ENCODE measurements at regions not wholly inside any gene's neighbourhood (a gene's known extent, or its start where the extent isn't known, plus 50 kb on each side); places are given as distances from the start of the nearest gene placed in this dataset.

DNA sequence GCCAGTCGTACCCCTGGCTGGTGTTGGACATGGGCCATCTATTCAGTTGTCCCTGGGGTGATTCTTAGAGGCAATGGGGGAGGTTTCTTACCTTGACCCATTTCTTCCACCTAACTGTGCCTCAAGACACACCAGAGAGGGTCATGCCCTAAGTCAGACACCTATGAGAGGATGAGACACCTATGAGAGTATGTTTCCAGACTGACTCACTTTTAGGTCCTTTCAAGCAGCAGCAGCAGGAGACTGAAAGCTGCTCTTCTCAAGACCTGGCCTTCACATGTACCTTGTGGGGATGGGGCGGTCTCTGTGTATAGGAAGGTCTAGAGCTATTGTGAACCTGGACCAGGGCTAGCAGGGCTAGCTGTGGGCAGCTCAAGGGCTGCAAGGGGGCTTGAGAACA, 130.1 kb downstream of the TENT4A start:
- Mint-ChIP-seq H3K9me3 (no peaks in the 10 kb centered on the region; the same call in none of the 2 replicates), H3K27ac (no peak overlapping the region), H3K4me1 (peaks cover 15% of the 10 kb centered on the region), H3K4me3 (no peak overlapping the region), H3K27me3 (ENCODE audit: low read depth) (no peaks in the 10 kb centered on the region; the same call in 1 of the 2 replicates), H3K36me3 (no peaks in the 10 kb centered on the region)
- ATAC-seq (no peak), DNase-seq (ENCODE audit: low spot score) (no peak)
- CTCF ChIA-PET = no interaction called here
- TF ChIP-seq, protein P1, sequence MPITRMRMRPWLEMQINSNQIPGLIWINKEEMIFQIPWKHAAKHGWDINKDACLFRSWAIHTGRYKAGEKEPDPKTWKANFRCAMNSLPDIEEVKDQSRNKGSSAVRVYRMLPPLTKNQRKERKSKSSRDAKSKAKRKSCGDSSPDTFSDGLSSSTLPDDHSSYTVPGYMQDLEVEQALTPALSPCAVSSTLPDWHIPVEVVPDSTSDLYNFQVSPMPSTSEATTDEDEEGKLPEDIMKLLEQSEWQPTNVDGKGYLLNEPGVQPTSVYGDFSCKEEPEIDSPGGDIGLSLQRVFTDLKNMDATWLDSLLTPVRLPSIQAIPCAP (CRISPR knock-in tag; IDR thresholded peaks at IDR 0.05) = no peak
- TF ChIP-seq, protein P2, sequence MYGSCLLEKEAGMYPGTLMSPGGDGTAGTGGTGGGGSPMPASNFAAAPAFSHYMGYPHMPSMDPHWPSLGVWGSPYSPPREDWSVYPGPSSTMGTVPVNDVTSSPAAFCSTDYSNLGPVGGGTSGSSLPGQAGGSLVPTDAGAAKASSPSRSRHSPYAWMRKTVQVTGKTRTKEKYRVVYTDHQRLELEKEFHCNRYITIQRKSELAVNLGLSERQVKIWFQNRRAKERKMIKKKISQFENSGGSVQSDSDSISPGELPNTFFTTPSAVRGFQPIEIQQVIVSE (CRISPR knock-in tag; IDR thresholded peaks at IDR 0.05; ENCODE audit: borderline replicate concordance) = no peak
- TF ChIP-seq JUN (CRISPR knock-in tag; IDR thresholded peaks at IDR 0.05) = no peak
- no peak for TF ChIP-seq ELF4 (CRISPR knock-in tag; IDR thresholded peaks at IDR 0.05; ENCODE audit: low read depth)
- TF ChIP-seq ZNF121 (CRISPR knock-in tag; IDR thresholded peaks at IDR 0.05) = no peak
- TF ChIP-seq RELA (CRISPR knock-in tag; IDR thresholded peaks at IDR 0.05; ENCODE audit: borderline replicate concordance) = no peak
- no peak for TF ChIP-seq TP53 (CRISPR knock-in tag; IDR thresholded peaks at IDR 0.05)
- TF ChIP-seq, protein P3, sequence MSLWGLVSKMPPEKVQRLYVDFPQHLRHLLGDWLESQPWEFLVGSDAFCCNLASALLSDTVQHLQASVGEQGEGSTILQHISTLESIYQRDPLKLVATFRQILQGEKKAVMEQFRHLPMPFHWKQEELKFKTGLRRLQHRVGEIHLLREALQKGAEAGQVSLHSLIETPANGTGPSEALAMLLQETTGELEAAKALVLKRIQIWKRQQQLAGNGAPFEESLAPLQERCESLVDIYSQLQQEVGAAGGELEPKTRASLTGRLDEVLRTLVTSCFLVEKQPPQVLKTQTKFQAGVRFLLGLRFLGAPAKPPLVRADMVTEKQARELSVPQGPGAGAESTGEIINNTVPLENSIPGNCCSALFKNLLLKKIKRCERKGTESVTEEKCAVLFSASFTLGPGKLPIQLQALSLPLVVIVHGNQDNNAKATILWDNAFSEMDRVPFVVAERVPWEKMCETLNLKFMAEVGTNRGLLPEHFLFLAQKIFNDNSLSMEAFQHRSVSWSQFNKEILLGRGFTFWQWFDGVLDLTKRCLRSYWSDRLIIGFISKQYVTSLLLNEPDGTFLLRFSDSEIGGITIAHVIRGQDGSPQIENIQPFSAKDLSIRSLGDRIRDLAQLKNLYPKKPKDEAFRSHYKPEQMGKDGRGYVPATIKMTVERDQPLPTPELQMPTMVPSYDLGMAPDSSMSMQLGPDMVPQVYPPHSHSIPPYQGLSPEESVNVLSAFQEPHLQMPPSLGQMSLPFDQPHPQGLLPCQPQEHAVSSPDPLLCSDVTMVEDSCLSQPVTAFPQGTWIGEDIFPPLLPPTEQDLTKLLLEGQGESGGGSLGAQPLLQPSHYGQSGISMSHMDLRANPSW (CRISPR knock-in tag; conservative IDR thresholded peaks at IDR 0.05; ENCODE audit: low read depth) = no peak
- no peak for TF ChIP-seq NFE2L1 (CRISPR knock-in tag; IDR thresholded peaks at IDR 0.05)
- TF ChIP-seq, protein P4, sequence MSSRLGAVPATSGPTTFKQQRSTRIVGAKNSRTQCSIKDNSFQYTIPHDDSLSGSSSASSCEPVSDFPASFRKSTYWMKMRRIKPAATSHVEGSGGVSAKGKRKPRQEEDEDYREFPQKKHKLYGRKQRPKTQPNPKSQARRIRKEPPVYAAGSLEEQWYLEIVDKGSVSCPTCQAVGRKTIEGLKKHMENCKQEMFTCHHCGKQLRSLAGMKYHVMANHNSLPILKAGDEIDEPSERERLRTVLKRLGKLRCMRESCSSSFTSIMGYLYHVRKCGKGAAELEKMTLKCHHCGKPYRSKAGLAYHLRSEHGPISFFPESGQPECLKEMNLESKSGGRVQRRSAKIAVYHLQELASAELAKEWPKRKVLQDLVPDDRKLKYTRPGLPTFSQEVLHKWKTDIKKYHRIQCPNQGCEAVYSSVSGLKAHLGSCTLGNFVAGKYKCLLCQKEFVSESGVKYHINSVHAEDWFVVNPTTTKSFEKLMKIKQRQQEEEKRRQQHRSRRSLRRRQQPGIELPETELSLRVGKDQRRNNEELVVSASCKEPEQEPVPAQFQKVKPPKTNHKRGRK (CRISPR knock-in tag; IDR thresholded peaks at IDR 0.05; ENCODE audit: borderline replicate concordance) = no peak
- no peak for TF ChIP-seq RORB (CRISPR knock-in tag; IDR thresholded peaks at IDR 0.05)
- POLR2A ChIA-PET = no interaction called here

DNA sequence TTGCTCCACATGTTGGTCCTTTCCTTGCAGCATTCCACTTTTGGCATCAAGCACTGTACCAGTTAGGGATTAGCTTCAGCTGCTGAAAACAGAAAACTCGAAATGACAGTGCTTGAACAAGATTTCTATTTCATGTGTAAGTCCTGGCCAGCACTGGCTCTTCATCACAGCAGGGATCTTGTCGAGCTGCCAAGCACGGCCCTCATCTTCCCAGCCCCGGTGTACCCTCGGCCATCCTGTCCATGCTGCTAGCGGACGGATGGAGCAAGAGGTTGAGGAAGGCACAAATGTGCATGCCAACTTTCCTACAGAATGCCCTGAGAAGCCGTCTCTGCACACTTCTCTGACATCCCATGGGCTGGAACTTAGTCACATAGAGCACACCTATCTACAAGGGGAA, 130.6 kb downstream of the TENT4A start:
- DNase-seq (ENCODE audit: low spot score) (no peak), ATAC-seq (no peak)
- peaks cover 15% of the 10 kb centered on the region for H3K4me1 Mint-ChIP-seq
- no peak overlapping the region for H3K4me3 Mint-ChIP-seq
- POLR2A ChIA-PET = no interaction called here
- H3K27ac Mint-ChIP-seq = no peak overlapping the region
- peaks cover 2% of the 10 kb centered on the region; the same call in 1 of the 2 replicates for H3K27me3 Mint-ChIP-seq (ENCODE audit: low read depth)
- H3K36me3 Mint-ChIP-seq = peaks cover 2% of the 10 kb centered on the region
- H3K9me3 Mint-ChIP-seq = no peaks in the 10 kb centered on the region; the same call in none of the 2 replicates
- TF ChIP-seq, protein P5, sequence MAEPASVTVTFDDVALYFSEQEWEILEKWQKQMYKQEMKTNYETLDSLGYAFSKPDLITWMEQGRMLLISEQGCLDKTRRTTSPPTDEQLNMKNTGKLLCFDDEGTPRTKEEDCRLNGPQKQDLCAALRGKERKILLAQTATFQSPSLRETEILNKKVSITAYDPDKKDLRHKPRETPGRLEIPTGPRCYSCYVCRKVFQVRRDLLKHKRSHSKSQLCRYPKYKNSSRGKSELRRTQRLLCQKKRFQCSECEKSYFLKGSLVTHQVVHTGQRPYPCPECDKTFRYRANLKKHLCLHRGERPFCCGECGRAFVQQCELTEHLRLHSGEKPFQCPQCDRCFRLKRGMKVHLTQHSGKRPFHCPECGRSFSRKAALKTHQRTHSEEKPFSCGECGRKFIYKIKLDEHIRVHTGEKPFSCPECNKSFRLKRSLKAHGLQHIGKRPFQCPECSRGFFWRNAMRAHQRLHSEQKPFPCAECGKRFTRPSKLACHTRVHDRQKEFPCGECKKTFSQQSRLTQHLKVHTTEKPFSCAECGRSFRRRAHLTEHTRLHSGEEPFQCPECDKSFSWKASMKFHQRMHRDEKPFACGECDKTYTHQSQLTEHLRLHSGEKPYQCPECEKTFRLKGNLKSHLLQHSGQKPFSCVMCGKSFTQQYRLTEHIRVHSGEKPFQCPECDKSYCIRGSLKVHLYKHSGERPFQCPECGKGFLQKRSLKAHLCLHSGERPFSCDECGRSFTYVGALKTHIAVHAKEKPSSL (CRISPR knock-in tag; conservative IDR thresholded peaks at IDR 0.05) = no peak
- CTCF ChIA-PET = no interaction called here

DNA sequence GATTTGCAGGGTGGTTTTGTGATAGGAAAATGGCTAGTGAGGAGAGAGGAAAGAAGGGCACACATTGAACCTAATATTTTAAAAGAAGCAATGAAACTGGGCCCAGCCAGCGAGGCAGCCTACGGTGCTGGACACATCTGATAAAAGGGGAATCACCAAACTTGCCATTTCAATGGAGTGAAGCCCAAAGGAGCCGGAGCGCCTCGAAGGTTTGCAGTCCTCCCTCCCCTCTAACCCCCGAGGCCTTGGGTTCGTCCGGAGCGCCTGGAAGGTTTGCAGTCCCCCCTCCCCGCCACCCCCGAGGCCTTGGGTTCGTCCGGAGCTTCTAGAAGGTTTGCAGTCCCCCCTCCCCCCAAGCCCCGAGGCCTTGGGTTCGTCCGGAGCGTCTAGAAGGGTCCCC, 132.6 kb downstream of the TENT4A start:
- CTCF ChIA-PET = interaction anchor here (1.1 kb wide), 1 partner anchor 25 kb away, joined by 8 read pairs; no protein-coding TSS in a partner anchor
- Mint-ChIP-seq H3K27me3 (ENCODE audit: low read depth) (peaks cover 3% of the 10 kb centered on the region; the same call in 1 of the 2 replicates), H3K27ac (no peak overlapping the region), H3K4me1 (peaks cover 15% of the 10 kb centered on the region), H3K4me3 (no peak overlapping the region), H3K9me3 (no peaks in the 10 kb centered on the region; the same call in none of the 2 replicates), H3K36me3 (peaks cover 3% of the 10 kb centered on the region)
- POLR2A ChIA-PET = no interaction called here
- DNase-seq (ENCODE audit: low spot score) (no peak), ATAC-seq (no peak)
- TF ChIP-seq, protein P6, sequence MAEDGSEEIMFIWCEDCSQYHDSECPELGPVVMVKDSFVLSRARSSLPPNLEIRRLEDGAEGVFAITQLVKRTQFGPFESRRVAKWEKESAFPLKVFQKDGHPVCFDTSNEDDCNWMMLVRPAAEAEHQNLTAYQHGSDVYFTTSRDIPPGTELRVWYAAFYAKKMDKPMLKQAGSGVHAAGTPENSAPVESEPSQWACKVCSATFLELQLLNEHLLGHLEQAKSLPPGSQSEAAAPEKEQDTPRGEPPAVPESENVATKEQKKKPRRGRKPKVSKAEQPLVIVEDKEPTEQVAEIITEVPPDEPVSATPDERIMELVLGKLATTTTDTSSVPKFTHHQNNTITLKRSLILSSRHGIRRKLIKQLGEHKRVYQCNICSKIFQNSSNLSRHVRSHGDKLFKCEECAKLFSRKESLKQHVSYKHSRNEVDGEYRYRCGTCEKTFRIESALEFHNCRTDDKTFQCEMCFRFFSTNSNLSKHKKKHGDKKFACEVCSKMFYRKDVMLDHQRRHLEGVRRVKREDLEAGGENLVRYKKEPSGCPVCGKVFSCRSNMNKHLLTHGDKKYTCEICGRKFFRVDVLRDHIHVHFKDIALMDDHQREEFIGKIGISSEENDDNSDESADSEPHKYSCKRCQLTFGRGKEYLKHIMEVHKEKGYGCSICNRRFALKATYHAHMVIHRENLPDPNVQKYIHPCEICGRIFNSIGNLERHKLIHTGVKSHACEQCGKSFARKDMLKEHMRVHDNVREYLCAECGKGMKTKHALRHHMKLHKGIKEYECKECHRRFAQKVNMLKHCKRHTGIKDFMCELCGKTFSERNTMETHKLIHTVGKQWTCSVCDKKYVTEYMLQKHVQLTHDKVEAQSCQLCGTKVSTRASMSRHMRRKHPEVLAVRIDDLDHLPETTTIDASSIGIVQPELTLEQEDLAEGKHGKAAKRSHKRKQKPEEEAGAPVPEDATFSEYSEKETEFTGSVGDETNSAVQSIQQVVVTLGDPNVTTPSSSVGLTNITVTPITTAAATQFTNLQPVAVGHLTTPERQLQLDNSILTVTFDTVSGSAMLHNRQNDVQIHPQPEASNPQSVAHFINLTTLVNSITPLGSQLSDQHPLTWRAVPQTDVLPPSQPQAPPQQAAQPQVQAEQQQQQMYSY (CRISPR knock-in tag; IDR thresholded peaks at IDR 0.05) = no peak
- TF ChIP-seq, protein P7, sequence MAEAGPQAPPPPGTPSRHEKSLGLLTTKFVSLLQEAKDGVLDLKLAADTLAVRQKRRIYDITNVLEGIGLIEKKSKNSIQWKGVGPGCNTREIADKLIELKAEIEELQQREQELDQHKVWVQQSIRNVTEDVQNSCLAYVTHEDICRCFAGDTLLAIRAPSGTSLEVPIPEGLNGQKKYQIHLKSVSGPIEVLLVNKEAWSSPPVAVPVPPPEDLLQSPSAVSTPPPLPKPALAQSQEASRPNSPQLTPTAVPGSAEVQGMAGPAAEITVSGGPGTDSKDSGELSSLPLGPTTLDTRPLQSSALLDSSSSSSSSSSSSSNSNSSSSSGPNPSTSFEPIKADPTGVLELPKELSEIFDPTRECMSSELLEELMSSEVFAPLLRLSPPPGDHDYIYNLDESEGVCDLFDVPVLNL (CRISPR knock-in tag; IDR thresholded peaks at IDR 0.05; ENCODE audit: borderline replicate concordance, low read depth) = no peak
- no peak for TF ChIP-seq FOXJ3 (CRISPR knock-in tag; IDR thresholded peaks at IDR 0.05; ENCODE audit: borderline replicate concordance)
- no peak for TF ChIP-seq ZNF671 (CRISPR knock-in tag; IDR thresholded peaks at IDR 0.05)
- TF ChIP-seq, protein P8, sequence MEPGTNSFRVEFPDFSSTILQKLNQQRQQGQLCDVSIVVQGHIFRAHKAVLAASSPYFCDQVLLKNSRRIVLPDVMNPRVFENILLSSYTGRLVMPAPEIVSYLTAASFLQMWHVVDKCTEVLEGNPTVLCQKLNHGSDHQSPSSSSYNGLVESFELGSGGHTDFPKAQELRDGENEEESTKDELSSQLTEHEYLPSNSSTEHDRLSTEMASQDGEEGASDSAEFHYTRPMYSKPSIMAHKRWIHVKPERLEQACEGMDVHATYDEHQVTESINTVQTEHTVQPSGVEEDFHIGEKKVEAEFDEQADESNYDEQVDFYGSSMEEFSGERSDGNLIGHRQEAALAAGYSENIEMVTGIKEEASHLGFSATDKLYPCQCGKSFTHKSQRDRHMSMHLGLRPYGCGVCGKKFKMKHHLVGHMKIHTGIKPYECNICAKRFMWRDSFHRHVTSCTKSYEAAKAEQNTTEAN (CRISPR knock-in tag; IDR thresholded peaks at IDR 0.05) = no peak
